ENCODE measurements at regions not wholly inside any gene's neighbourhood (a gene's known extent, or its start where the extent isn't known, plus 50 kb on each side); places are given as distances from the start of the nearest gene placed in this dataset.

GRCh38 chr17:65433157-65433556 is 128.3 kb downstream of the AXIN2 start:
- Mint-ChIP-seq H3K4me1 (ENCODE audit: low read depth) (no peaks in the 10 kb centered on the region), H3K36me3 (ENCODE audit: low read depth) (no peaks in the 10 kb centered on the region), H3K9me3 (peaks cover 8% of the 10 kb centered on the region), H3K27me3 (ENCODE audit: insufficient read depth) (peaks cover 9% of the 10 kb centered on the region), H3K27ac (no peak overlapping the region), H3K4me3 (no peak overlapping the region)
- no peak for TF ChIP-seq CTCF (IDR thresholded peaks at IDR 0.05)
- DNase-seq = no peak

DNA sequence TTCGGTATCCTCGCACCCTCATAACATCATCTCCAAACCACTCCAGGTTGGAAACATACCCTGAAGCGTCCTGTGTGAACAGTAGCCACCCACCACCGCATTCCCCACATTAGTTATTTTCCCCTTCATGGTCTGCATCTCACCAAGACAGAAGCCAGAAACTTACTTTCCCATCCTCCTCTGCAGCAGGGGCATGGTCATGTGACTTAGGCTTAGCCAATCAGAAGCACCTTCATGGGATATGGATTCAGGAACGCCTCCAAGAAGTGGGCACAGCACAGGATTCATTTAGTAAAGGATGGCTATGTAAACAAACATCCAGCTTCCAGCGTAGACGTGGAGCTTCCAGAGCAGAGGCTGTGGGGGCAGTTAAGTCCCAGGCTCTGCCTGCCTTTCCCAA is 130.3 kb downstream of the AXIN2 start:
- Mint-ChIP-seq H3K36me3 (ENCODE audit: low read depth) (no peaks in the 10 kb centered on the region), H3K9me3 (peaks cover 13% of the 10 kb centered on the region), H3K27me3 (ENCODE audit: insufficient read depth) (peaks cover 8% of the 10 kb centered on the region), H3K4me3 (no peak overlapping the region), H3K27ac (no peak overlapping the region), H3K4me1 (ENCODE audit: low read depth) (no peaks in the 10 kb centered on the region)
- no peak for DNase-seq
- TF ChIP-seq CTCF (IDR thresholded peaks at IDR 0.05) = no peak

DNA sequence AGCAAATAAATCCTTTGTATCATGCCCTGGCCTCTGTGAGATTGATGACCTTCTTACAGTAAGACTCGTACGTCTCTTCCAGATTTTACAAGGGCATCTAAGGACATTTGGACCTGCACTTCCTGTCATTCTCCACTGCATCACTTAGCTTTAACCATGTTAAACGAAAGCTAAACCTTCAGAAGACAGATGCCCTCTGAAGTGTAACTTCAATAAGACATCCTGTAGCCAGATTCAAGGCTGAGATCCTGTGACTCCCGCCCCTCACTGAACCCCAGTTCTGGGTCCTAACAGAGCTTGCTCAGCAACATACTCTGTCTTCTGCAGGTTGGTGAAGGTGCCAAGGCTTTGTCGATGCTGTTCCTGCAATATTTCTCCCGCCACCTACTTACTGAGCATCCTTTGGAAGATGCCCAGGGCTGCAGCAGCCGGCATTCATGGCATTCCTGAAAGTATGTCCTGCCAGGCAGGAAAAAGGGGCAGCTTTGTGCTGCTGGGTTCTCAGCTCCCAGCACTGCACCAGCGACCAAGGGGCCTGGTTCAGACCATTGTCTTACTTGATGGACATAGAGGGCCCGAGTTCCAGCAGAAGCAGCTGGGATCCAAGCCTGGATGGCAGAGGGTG is 131.1 kb downstream of the AXIN2 start:
- peaks cover 18% of the 10 kb centered on the region for H3K9me3 Mint-ChIP-seq
- H3K27ac Mint-ChIP-seq = no peak overlapping the region
- peaks cover 8% of the 10 kb centered on the region for H3K27me3 Mint-ChIP-seq (ENCODE audit: insufficient read depth)
- TF ChIP-seq CTCF (IDR thresholded peaks at IDR 0.05) = no peak
- no peaks in the 10 kb centered on the region for H3K4me1 Mint-ChIP-seq (ENCODE audit: low read depth)
- no peaks in the 10 kb centered on the region for H3K36me3 Mint-ChIP-seq (ENCODE audit: low read depth)
- DNase-seq = no peak
- H3K4me3 Mint-ChIP-seq = no peak overlapping the region

GRCh38 chr17:65423346-65424140 is 137.9 kb downstream of the AXIN2 start:
- TF ChIP-seq CTCF (IDR thresholded peaks at IDR 0.05) = no peak
- Mint-ChIP-seq H3K27ac (no peak overlapping the region), H3K9me3 (peaks cover 14% of the 10 kb centered on the region; the same call in 1 of the 2 replicates), H3K27me3 (ENCODE audit: insufficient read depth) (no peaks in the 10 kb centered on the region), H3K4me1 (ENCODE audit: low read depth) (no peaks in the 10 kb centered on the region), H3K4me3 (no peak overlapping the region), H3K36me3 (ENCODE audit: low read depth) (no peaks in the 10 kb centered on the region)
- DNase-seq = no peak

- TF ChIP-seq CTCF (IDR thresholded peaks at IDR 0.05) = no peak
- peaks cover 4% of the 10 kb centered on the region; the same call in 1 of the 2 replicates for H3K27me3 Mint-ChIP-seq (ENCODE audit: insufficient read depth)
- H3K4me3 Mint-ChIP-seq = no peak overlapping the region
- H3K4me1 Mint-ChIP-seq (ENCODE audit: low read depth) = no peaks in the 10 kb centered on the region
- H3K27ac Mint-ChIP-seq = no peak overlapping the region
- no peaks in the 10 kb centered on the region for H3K36me3 Mint-ChIP-seq (ENCODE audit: low read depth)
- H3K9me3 Mint-ChIP-seq = no peaks in the 10 kb centered on the region
- no peak for DNase-seq
Observed at GRCh38 chr17:65418622-65419021, 142.8 kb downstream of the AXIN2 start.
